PC-3 (cell line): ENCODE measurements at regions not wholly inside any gene's neighbourhood (a gene's known extent, or its start where the extent isn't known, plus 50 kb on each side); places are given as distances from the start of the nearest gene placed in this dataset.

Experiments used
- CTCF ChIP-seq: fragments of 300-600 bp; sonication (generic); conservative IDR thresholded peaks from 2 replicates; pipeline ENCODE4 v1.5.1; 2017; ENCODE audit warnings: antibody characterized with exemption, low read depth, mild to moderate bottlenecking, low read length
- EZH2 ChIP-seq: fragments of 300-600 bp; sonication (generic); IDR thresholded peaks from one replicate; pipeline ENCODE4 v1.6.1; 2017; ENCODE audit warnings: antibody characterized with exemption, mild to moderate bottlenecking, low read length; ENCODE audit not compliant: unreplicated experiment
- EZH2phosphoT487 ChIP-seq: fragments of 300-600 bp; sonication (generic); IDR thresholded peaks from 2 replicates; pipeline ENCODE4 v1.6.1; 2018; ENCODE audit warnings: mild to moderate bottlenecking, antibody characterized with exemption, low read length, borderline replicate concordance

- TF ChIP-seq CTCF, result no peak
- no peak for TF ChIP-seq EZH2
- no peak for TF ChIP-seq EZH2phosphoT487
Observed at GRCh38 chrX:45518552-45518951, 317.9 kb upstream of the DIPK2B start.
